Fibroblast of the aortic adventitia (primary cell): ENCODE measurements at regions not wholly inside any gene's neighbourhood (a gene's known extent, or its start where the extent isn't known, plus 50 kb on each side); places are given as distances from the start of the nearest gene placed in this dataset.
"Not testable (repeated sequence)": the region's sequence is repeated elsewhere in the genome, so short reads cannot be mapped to it uniquely, and the experiment has no call there.

ENCODE experiments used
- DNase-seq: peaks from one replicate; pipeline ENCODE4 v3.0.0-alpha.2; 2010; ENCODE audit warnings: low read depth
- H3K4me3 ChIP-seq: 2 replicates; pipeline ENCODE4 v1.5.1; 2011; ENCODE audit warnings: low read depth, mild to moderate bottlenecking, control low read depth, low read length, moderate library complexity
- CTCF ChIP-seq: IDR thresholded peaks from 2 replicates; pipeline ENCODE4 v1.5.1; 2011; ENCODE audit warnings: mild to moderate bottlenecking, low read length, control low read depth, inconsistent platforms; ENCODE audit not compliant: insufficient read depth

- TF ChIP-seq CTCF = no peak
- no peak overlapping the region for H3K4me3 ChIP-seq
- DNase-seq = no peak
Observed at GRCh38 chr10:32217216-32217615, 129.7 kb downstream of the EPC1 start.

- not testable (repeated sequence) for H3K4me3 ChIP-seq, DNase-seq
Observed at GRCh38 chr10:32213838-32214237, 133.1 kb downstream of the EPC1 start.

GRCh38 chr10:32211046-32211363 lies 136.0 kb downstream of the EPC1 start:
- no peak for TF ChIP-seq CTCF
- no peak overlapping the region for H3K4me3 ChIP-seq

GRCh38 chr10:32210306-32211045 lies 136.5 kb downstream of the EPC1 start:
- peak; percentile 64 for TF ChIP-seq CTCF
- H3K4me3 ChIP-seq = no peak overlapping the region
- DNase-seq = peak; percentile 77

More at GRCh38 chr10:32211046-32211363, 136.0 kb downstream of the EPC1 start:
- DNase-seq = no peak

GRCh38 chr10:32208005-32208404 lies 139.0 kb downstream of the EPC1 start:
- DNase-seq, H3K4me3 ChIP-seq: not testable (repeated sequence)

GRCh38 chr10:32207544-32207943 lies 139.4 kb downstream of the EPC1 start:
- TF ChIP-seq CTCF = peak; percentile 75
- no peak overlapping the region for H3K4me3 ChIP-seq
- DNase-seq = peak; percentile 52

- DNase-seq = peak; percentile 68
- no peak for TF ChIP-seq CTCF
- no peak overlapping the region for H3K4me3 ChIP-seq
Observed at GRCh38 chr10:32205670-32206069, 141.3 kb downstream of the EPC1 start.

- TF ChIP-seq CTCF = no peak
- no peak for DNase-seq
- H3K4me3 ChIP-seq = no peak overlapping the region
Observed at GRCh38 chr10:32204606-32205005, 142.4 kb downstream of the EPC1 start.
